OCI-LY7 (cell line): ENCODE measurements at regions not wholly inside any gene's neighbourhood (a gene's known extent, or its start where the extent isn't known, plus 50 kb on each side); places are given as distances from the start of the nearest gene placed in this dataset.
A peak's percentile ranks its signal among the peaks of the same experiment; 100 is the strongest.

Source experiments
- BruUV-seq: library from RNA; stranded (reverse); fragments of 400-500 nt; replicated peaks from 2 replicates; lab custom pipeline; 2021; lab: Mats Ljungman, UMichigan
- CTCF ChIA-PET: fragments of 300-600 bp; sonication (Branson Sonifier 250); formaldehyde crosslinking; loops from one replicate; lab custom pipeline; 2022; ENCODE audit warnings: antibody characterized with exemption; ENCODE audit not compliant: unreplicated experiment; lab: Charles Lee
- POLR2A ChIA-PET: fragments of 300-600 bp; sonication (Branson Sonifier 250); formaldehyde crosslinking; loops from one replicate; lab custom pipeline; 2022; ENCODE audit warnings: antibody characterized with exemption; lab: Charles Lee
- DNase-seq: peaks from one replicate; pipeline ENCODE4 v3.0.0-alpha.2; 2015; ENCODE audit warnings: low spot score
- H2AFZ ChIP-seq: fragments of 200-600 bp; sonication (generic), shearing (Covaris generic); 2 replicates; pipeline ENCODE4 v1.6.1; 2014; ENCODE audit warnings: mild to moderate bottlenecking, antibody characterized with exemption, low read length, moderate library complexity
- H3K27ac ChIP-seq: fragments of 200-600 bp; sonication (generic); 2 replicates; pipeline ENCODE4 v1.5.1; 2014; ENCODE audit warnings: mixed run types, low read depth, mild to moderate bottlenecking, moderate library complexity, low read length, inconsistent platforms; ENCODE audit not compliant: poor library complexity, severe bottlenecking
- H3K36me3 ChIP-seq: fragments of 200-600 bp; sonication (generic); 2 replicates; pipeline ENCODE4 v1.6.1; 2014; ENCODE audit warnings: mild to moderate bottlenecking, antibody characterized with exemption, low read length, moderate library complexity, mixed read lengths; ENCODE audit not compliant: insufficient read depth
- H3K4me1 ChIP-seq: fragments of 200-600 bp; sonication (generic); 2 replicates; pipeline ENCODE4 v1.5.1; 2014; ENCODE audit warnings: mild to moderate bottlenecking, low read length; ENCODE audit not compliant: insufficient read depth, poor library complexity, severe bottlenecking
- H3K4me2 ChIP-seq: fragments of 200-600 bp; sonication (generic); 2 replicates; pipeline ENCODE4 v1.6.1; 2014; ENCODE audit warnings: mild to moderate bottlenecking, low read length
- H3K4me3 ChIP-seq: fragments of 200-600 bp; sonication (generic); 2 replicates; pipeline ENCODE4 v1.5.1; 2014; ENCODE audit warnings: mild to moderate bottlenecking, low read depth, low read length; ENCODE audit not compliant: poor library complexity, severe bottlenecking
- H3K79me2 ChIP-seq: fragments of 200-600 bp; sonication (generic); 2 replicates; pipeline ENCODE4 v1.6.1; 2016; ENCODE audit warnings: low read depth, mild to moderate bottlenecking, low read length, moderate library complexity, mixed read lengths; ENCODE audit not compliant: insufficient read depth
- H3K9me2 ChIP-seq: fragments of 200-600 bp; sonication (generic); 2 replicates; pipeline ENCODE4 v1.6.1; 2016; ENCODE audit warnings: mild to moderate bottlenecking, low read length, mixed read lengths; ENCODE audit not compliant: insufficient read depth
- H3K9me3 ChIP-seq: fragments of 200-600 bp; sonication (generic); 2 replicates; pipeline ENCODE4 v1.6.1; 2014; ENCODE audit warnings: mild to moderate bottlenecking, mixed run types, low read length, mixed read lengths
- H4K20me1 ChIP-seq: fragments of 200-600 bp; sonication (generic); 2 replicates; pipeline ENCODE4 v1.6.1; 2014; ENCODE audit warnings: mild to moderate bottlenecking, antibody characterized with exemption, low read length, moderate library complexity, mixed read lengths; ENCODE audit not compliant: insufficient read depth
- CTCF ChIP-seq: fragments of 200-600 bp; sonication (generic); conservative IDR thresholded peaks from 2 replicates; pipeline ENCODE4 v1.5.1; 2014; ENCODE audit warnings: mild to moderate bottlenecking, antibody characterized with exemption, low read length, moderate library complexity, mixed read lengths
- EZH2phosphoT487 ChIP-seq: fragments of 200-600 bp; sonication (generic); IDR thresholded peaks from 2 replicates; pipeline ENCODE4 v1.6.1; 2018; ENCODE audit warnings: low read depth, borderline replicate concordance, mild to moderate bottlenecking, mixed run types, antibody characterized with exemption, low read length, moderate library complexity, mixed read lengths
- intact Hi-C: fragments of 100-400 bp; cut with micrococcal nuclease; formaldehyde crosslinking; loops from one replicate; pipeline ENCODE4 v1.10.0; 2022; ENCODE audit not compliant: unreplicated experiment

- Histone ChIP-seq H4K20me1 (no peaks in the 10 kb centered on the region), H3K4me1 (peaks cover 89% of the 10 kb centered on the region), H3K9me2 (no peaks in the 10 kb centered on the region), H3K36me3 (peaks cover 24% of the 10 kb centered on the region), H3K27ac (peak overlapping the region; percentile 94), H3K79me2 (no peaks in the 10 kb centered on the region), H3K4me3 (peak overlapping the region; percentile 46), H3K4me2 (peak overlapping the region; percentile 65), H3K9me3 (peaks cover 13% of the 10 kb centered on the region; the same call in 1 of the 2 replicates), H2AFZ (peak overlapping the region; percentile 97; the same call in 1 of the 2 replicates)
- TF ChIP-seq CTCF (no peak), EZH2phosphoT487 (no peak)
- CTCF ChIA-PET: no interaction called here
- POLR2A ChIA-PET: interaction anchor here (3.5 kb wide), 1 partner anchor 10 kb away, joined by 13 read pairs; no protein-coding TSS in a partner anchor
- peak; percentile 90 for DNase-seq
- no TSS peak for BruUV-seq
- intact Hi-C loops: no loop called here
Observed at GRCh38 chr12:78418919-78419318, 445.7 kb upstream of the SYT1 start.

- Histone ChIP-seq H3K9me2 (no peaks in the 10 kb centered on the region), H3K79me2 (no peaks in the 10 kb centered on the region), H4K20me1 (no peaks in the 10 kb centered on the region), H3K9me3 (peaks cover 13% of the 10 kb centered on the region; the same call in 1 of the 2 replicates), H3K4me2 (peak overlapping the region; percentile 65), H3K36me3 (peaks cover 24% of the 10 kb centered on the region), H3K4me3 (peak overlapping the region; percentile 46), H3K27ac (peak overlapping the region; percentile 94), H2AFZ (peak overlapping the region; percentile 97), H3K4me1 (peaks cover 91% of the 10 kb centered on the region)
- intact Hi-C loops: no loop called here
- ChIA-PET POLR2A (interaction anchor here (1.6 to 3.5 kb wide), 3 partner anchors 10 to 23 kb away, joined by 3 to 13 read pairs (median 8); no protein-coding TSS in a partner anchor), CTCF (no interaction called here)
- no peak for TF ChIP-seq CTCF
- no peak for TF ChIP-seq EZH2phosphoT487
- BruUV-seq: no TSS peak
- no peak for DNase-seq
Observed at GRCh38 chr12:78419513-78419912, 445.1 kb upstream of the SYT1 start.

- CTCF ChIA-PET: interaction anchor here (0.6 to 1.0 kb wide), 2 partner anchors 14 to 17 kb away, joined by 4 to 6 read pairs; no protein-coding TSS in a partner anchor
- no peak for DNase-seq
Observed at GRCh38 chr12:78420991-78421390, 443.6 kb upstream of the SYT1 start.

More at GRCh38 chr12:78420991-78421390, 443.6 kb upstream of the SYT1 start:
- intact Hi-C loops: no loop called here
- H3K79me2 ChIP-seq: no peaks in the 10 kb centered on the region
- H3K4me2 ChIP-seq: peak overlapping the region; percentile 65; the same call in 1 of the 2 replicates
- POLR2A ChIA-PET: interaction anchor here (0.9 to 3.5 kb wide), 9 partner anchors 9 to 50 kb away, joined by 3 to 13 read pairs (median 3); no protein-coding TSS in a partner anchor
- no peaks in the 10 kb centered on the region for H4K20me1 ChIP-seq
- no peaks in the 10 kb centered on the region for H3K9me2 ChIP-seq
- H3K4me1 ChIP-seq: peaks cover 90% of the 10 kb centered on the region
- TF ChIP-seq CTCF (no peak), EZH2phosphoT487 (no peak)
- no TSS peak for BruUV-seq
- H2AFZ ChIP-seq: peak overlapping the region; percentile 97
- peaks cover 24% of the 10 kb centered on the region for H3K36me3 ChIP-seq
- no peak overlapping the region for H3K4me3 ChIP-seq
- H3K27ac ChIP-seq: peak overlapping the region; percentile 94
- peaks cover 13% of the 10 kb centered on the region; the same call in 1 of the 2 replicates for H3K9me3 ChIP-seq
